ENCODE measurements at regions not wholly inside any gene's neighbourhood (a gene's known extent, or its start where the extent isn't known, plus 50 kb on each side); places are given as distances from the start of the nearest gene placed in this dataset.

GRCh38 chr2:138324068-138324771 lies 177.3 kb upstream of the SPOPL start:
- TF ChIP-seq, protein P1, sequence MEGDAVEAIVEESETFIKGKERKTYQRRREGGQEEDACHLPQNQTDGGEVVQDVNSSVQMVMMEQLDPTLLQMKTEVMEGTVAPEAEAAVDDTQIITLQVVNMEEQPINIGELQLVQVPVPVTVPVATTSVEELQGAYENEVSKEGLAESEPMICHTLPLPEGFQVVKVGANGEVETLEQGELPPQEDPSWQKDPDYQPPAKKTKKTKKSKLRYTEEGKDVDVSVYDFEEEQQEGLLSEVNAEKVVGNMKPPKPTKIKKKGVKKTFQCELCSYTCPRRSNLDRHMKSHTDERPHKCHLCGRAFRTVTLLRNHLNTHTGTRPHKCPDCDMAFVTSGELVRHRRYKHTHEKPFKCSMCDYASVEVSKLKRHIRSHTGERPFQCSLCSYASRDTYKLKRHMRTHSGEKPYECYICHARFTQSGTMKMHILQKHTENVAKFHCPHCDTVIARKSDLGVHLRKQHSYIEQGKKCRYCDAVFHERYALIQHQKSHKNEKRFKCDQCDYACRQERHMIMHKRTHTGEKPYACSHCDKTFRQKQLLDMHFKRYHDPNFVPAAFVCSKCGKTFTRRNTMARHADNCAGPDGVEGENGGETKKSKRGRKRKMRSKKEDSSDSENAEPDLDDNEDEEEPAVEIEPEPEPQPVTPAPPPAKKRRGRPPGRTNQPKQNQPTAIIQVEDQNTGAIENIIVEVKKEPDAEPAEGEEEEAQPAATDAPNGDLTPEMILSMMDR (IDR thresholded peaks at IDR 0.05; ENCODE audit: low read length), result no peak
- no peak for TF ChIP-seq EZH2 (IDR thresholded peaks at IDR 0.05; ENCODE audit: borderline replicate concordance, low read length)
